ENCODE measurements at regions not wholly inside any gene's neighbourhood (a gene's known extent, or its start where the extent isn't known, plus 50 kb on each side); places are given as distances from the start of the nearest gene placed in this dataset.

- H3K27me3 ChIP-seq (ENCODE audit: control insufficient read depth, insufficient read depth, low read length): no peaks in the 10 kb centered on the region
- no peaks in the 10 kb centered on the region for H3K36me3 ChIP-seq (ENCODE audit: control insufficient read depth, insufficient read depth, low read length)
- H3K9ac ChIP-seq (ENCODE audit: low read length): no peak overlapping the region
- no peak overlapping the region for H3K4me3 ChIP-seq (ENCODE audit: low read length)
- no peaks in the 10 kb centered on the region for H3K4me1 ChIP-seq (ENCODE audit: control insufficient read depth, insufficient read depth, low read length)
- H3K27ac ChIP-seq (ENCODE audit: low read depth, low read length): no peak overlapping the region
Measured at GRCh38 chr4:79212311-79212710, 113.5 kb downstream of the NAA11 start.

- H3K9ac ChIP-seq (ENCODE audit: low read length): no peak overlapping the region
- H3K4me3 ChIP-seq (ENCODE audit: low read length): no peak overlapping the region
- no peaks in the 10 kb centered on the region for H3K36me3 ChIP-seq (ENCODE audit: control insufficient read depth, insufficient read depth, low read length)
- no peaks in the 10 kb centered on the region for H3K4me1 ChIP-seq (ENCODE audit: control insufficient read depth, insufficient read depth, low read length)
- H3K27ac ChIP-seq (ENCODE audit: low read depth, low read length): no peak overlapping the region
- H3K27me3 ChIP-seq (ENCODE audit: control insufficient read depth, insufficient read depth, low read length): no peaks in the 10 kb centered on the region
Measured at GRCh38 chr4:79211490-79211889, 114.4 kb downstream of the NAA11 start.

- H3K36me3 ChIP-seq (ENCODE audit: control insufficient read depth, insufficient read depth, low read length): no peaks in the 10 kb centered on the region
- H3K9ac ChIP-seq (ENCODE audit: low read length): no peak overlapping the region
- no peak overlapping the region for H3K4me3 ChIP-seq (ENCODE audit: low read length)
- no peak overlapping the region for H3K27ac ChIP-seq (ENCODE audit: low read depth, low read length)
- H3K4me1 ChIP-seq (ENCODE audit: control insufficient read depth, insufficient read depth, low read length): no peaks in the 10 kb centered on the region
- no peaks in the 10 kb centered on the region for H3K27me3 ChIP-seq (ENCODE audit: control insufficient read depth, insufficient read depth, low read length)
Measured at GRCh38 chr4:79210636-79211049, 115.2 kb downstream of the NAA11 start.

DNA sequence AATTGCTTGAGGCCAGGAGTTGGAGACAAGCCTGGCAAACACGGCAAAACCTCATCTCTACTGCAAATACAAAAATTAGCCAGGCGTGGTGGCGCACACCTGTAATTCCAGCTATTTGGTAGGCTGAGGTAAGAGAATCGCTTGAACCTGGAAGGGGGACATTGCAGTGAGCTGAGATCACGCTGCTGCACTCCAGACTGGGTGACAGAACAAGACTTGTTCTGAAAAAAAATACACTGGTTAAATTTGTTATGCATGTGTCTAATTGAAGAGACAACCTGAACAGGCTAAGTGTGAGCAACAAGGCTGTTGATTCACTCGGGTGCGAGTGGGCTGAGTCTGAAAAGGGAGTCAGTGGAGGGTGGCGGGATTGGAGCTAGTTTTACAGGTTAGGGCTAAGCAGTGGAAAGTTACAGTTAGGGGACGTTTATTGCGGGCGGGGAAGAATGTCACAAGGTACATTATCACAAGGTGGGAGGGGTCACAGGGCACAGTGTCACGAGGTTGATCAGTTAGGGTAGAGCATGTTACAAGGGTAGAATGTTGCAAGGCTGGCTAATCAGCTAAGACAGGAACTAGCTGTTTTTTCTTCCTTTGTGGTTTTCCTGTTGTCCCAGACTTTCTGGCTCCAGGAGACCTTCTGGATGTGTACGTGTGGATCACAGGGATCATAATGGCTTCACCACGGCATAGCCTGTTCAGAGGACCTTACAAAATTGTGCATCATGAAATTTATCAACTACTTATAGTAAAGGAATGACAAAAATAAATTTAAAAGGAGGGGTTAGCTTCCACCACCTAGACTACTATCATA lies 115.8 kb downstream of the NAA11 start:
- H3K27me3 ChIP-seq (ENCODE audit: control insufficient read depth, insufficient read depth, low read length): no peaks in the 10 kb centered on the region

DNA sequence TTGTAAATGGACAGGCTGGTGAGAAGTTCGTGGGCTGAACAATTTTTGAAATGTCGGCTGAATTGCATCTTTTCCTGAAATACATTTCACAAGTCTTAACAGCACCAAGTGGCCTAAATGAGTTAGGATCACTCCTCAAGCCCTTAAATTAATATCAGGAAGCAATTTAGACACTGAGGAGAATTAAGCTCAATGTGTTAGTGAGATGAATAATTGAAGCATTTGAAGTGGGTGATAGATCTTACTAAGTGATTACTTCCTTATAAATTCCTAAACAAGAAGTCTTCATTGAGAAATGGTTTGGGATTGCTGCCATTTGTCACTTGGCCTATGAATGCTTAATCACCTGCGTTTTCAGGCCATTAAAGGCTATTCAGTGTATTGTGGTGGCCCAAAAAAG lies 116.8 kb downstream of the NAA11 start:
- no peaks in the 10 kb centered on the region for H3K4me1 ChIP-seq (ENCODE audit: control insufficient read depth, insufficient read depth, low read length)
- no peak overlapping the region for H3K4me3 ChIP-seq (ENCODE audit: low read length)
- no peak overlapping the region for H3K27ac ChIP-seq (ENCODE audit: low read depth, low read length)
- no peak overlapping the region for H3K9ac ChIP-seq (ENCODE audit: low read length)
- no peaks in the 10 kb centered on the region for H3K36me3 ChIP-seq (ENCODE audit: control insufficient read depth, insufficient read depth, low read length)
- no peaks in the 10 kb centered on the region for H3K27me3 ChIP-seq (ENCODE audit: control insufficient read depth, insufficient read depth, low read length)

More for the DNA sequence above, 115.8 kb downstream of the NAA11 start:
- Histone ChIP-seq H3K4me3 (ENCODE audit: low read length) (no peak overlapping the region), H3K27ac (ENCODE audit: low read depth, low read length) (no peak overlapping the region), H3K36me3 (ENCODE audit: control insufficient read depth, insufficient read depth, low read length) (no peaks in the 10 kb centered on the region), H3K4me1 (ENCODE audit: control insufficient read depth, insufficient read depth, low read length) (no peaks in the 10 kb centered on the region), H3K9ac (ENCODE audit: low read length) (no peak overlapping the region)

GRCh38 chr4:79207281-79207680 lies 118.6 kb downstream of the NAA11 start:
- H3K9ac ChIP-seq (ENCODE audit: low read length): no peak overlapping the region
- H3K27me3 ChIP-seq (ENCODE audit: control insufficient read depth, insufficient read depth, low read length): no peaks in the 10 kb centered on the region
- no peaks in the 10 kb centered on the region for H3K36me3 ChIP-seq (ENCODE audit: control insufficient read depth, insufficient read depth, low read length)
- H3K4me1 ChIP-seq (ENCODE audit: control insufficient read depth, insufficient read depth, low read length): no peaks in the 10 kb centered on the region
- no peak overlapping the region for H3K27ac ChIP-seq (ENCODE audit: low read depth, low read length)
- H3K4me3 ChIP-seq (ENCODE audit: low read length): no peak overlapping the region

DNA sequence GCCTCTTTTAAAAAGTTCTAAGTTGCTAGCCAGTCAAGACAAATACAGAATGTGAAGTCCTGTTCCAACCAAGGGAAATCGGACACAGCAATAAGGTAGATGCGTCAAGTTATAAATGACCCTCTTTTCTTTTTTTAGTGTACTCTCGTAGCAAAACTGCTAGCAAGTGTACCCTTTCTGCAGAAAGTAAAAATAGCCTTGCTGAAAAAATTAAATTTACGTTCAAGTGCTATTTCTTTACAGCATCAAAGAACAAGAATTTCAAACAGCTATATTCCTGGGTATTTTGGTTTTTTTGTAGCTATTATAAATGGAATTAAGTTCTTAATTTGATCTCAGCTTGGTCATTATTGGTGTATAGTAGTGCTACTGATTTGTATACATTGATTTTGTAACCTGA lies 119.2 kb downstream of the NAA11 start:
- H3K9ac ChIP-seq (ENCODE audit: low read length): no peak overlapping the region
- no peaks in the 10 kb centered on the region for H3K36me3 ChIP-seq (ENCODE audit: control insufficient read depth, insufficient read depth, low read length)
- H3K27me3 ChIP-seq (ENCODE audit: control insufficient read depth, insufficient read depth, low read length): no peaks in the 10 kb centered on the region
- H3K4me3 ChIP-seq (ENCODE audit: low read length): no peak overlapping the region
- no peaks in the 10 kb centered on the region for H3K4me1 ChIP-seq (ENCODE audit: control insufficient read depth, insufficient read depth, low read length)
- no peak overlapping the region for H3K27ac ChIP-seq (ENCODE audit: low read depth, low read length)

GRCh38 chr4:79205121-79205520 lies 120.7 kb downstream of the NAA11 start:
- Histone ChIP-seq H3K27me3 (ENCODE audit: control insufficient read depth, insufficient read depth, low read length) (no peaks in the 10 kb centered on the region), H3K27ac (ENCODE audit: low read depth, low read length) (no peak overlapping the region), H3K36me3 (ENCODE audit: control insufficient read depth, insufficient read depth, low read length) (no peaks in the 10 kb centered on the region), H3K4me3 (ENCODE audit: low read length) (no peak overlapping the region), H3K4me1 (ENCODE audit: control insufficient read depth, insufficient read depth, low read length) (no peaks in the 10 kb centered on the region), H3K9ac (ENCODE audit: low read length) (no peak overlapping the region)

- Histone ChIP-seq H3K4me3 (ENCODE audit: low read length) (no peak overlapping the region), H3K36me3 (ENCODE audit: control insufficient read depth, insufficient read depth, low read length) (no peaks in the 10 kb centered on the region), H3K27ac (ENCODE audit: low read depth, low read length) (no peak overlapping the region), H3K9ac (ENCODE audit: low read length) (no peak overlapping the region), H3K4me1 (ENCODE audit: control insufficient read depth, insufficient read depth, low read length) (no peaks in the 10 kb centered on the region), H3K27me3 (ENCODE audit: control insufficient read depth, insufficient read depth, low read length) (no peaks in the 10 kb centered on the region)
Measured at GRCh38 chr4:79201971-79202370, 123.9 kb downstream of the NAA11 start.

- no peak overlapping the region for H3K9ac ChIP-seq (ENCODE audit: low read length)
- no peak overlapping the region for H3K27ac ChIP-seq (ENCODE audit: low read depth, low read length)
- no peaks in the 10 kb centered on the region for H3K27me3 ChIP-seq (ENCODE audit: control insufficient read depth, insufficient read depth, low read length)
- no peaks in the 10 kb centered on the region for H3K36me3 ChIP-seq (ENCODE audit: control insufficient read depth, insufficient read depth, low read length)
- H3K4me1 ChIP-seq (ENCODE audit: control insufficient read depth, insufficient read depth, low read length): no peaks in the 10 kb centered on the region
- no peak overlapping the region for H3K4me3 ChIP-seq (ENCODE audit: low read length)
Measured at GRCh38 chr4:79199743-79200142, 126.1 kb downstream of the NAA11 start.

DNA sequence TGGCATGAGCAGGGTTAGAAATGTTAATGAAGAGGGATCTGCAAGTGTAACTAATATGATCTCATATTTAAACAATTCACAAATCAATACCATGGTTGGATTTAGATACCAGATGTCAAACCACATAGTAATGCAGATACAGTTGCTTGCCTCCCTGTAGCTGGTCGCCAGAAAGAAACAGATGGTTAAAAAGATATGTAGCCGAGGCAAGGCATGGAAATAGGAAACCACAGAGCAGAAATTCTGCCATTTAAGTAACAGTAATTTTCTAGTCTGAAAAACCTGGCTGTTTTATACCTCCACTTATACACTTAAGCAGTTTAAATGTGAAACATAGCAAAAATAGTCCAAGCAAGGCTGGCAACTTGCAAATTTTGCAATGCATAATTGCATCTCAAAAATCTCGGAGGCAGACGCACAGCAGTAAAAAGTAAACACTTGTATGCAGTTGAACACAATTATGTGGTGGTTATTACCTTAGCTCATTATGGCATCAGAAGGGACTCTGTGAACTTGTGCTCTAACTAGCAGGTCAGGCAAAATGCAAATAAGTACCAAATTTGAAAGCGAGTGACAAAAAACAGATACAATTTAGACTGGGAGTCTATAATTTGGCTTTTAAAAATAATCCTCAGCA lies 126.8 kb downstream of the NAA11 start:
- no peak overlapping the region for H3K27ac ChIP-seq (ENCODE audit: low read depth, low read length)
- H3K4me1 ChIP-seq (ENCODE audit: control insufficient read depth, insufficient read depth, low read length): no peaks in the 10 kb centered on the region
- no peak overlapping the region for H3K4me3 ChIP-seq (ENCODE audit: low read length)
- H3K27me3 ChIP-seq (ENCODE audit: control insufficient read depth, insufficient read depth, low read length): no peaks in the 10 kb centered on the region
- H3K36me3 ChIP-seq (ENCODE audit: control insufficient read depth, insufficient read depth, low read length): no peaks in the 10 kb centered on the region
- no peak overlapping the region for H3K9ac ChIP-seq (ENCODE audit: low read length)

- Histone ChIP-seq H3K27ac (ENCODE audit: low read depth, low read length) (no peak overlapping the region), H3K9ac (ENCODE audit: low read length) (no peak overlapping the region), H3K36me3 (ENCODE audit: control insufficient read depth, insufficient read depth, low read length) (no peaks in the 10 kb centered on the region), H3K27me3 (ENCODE audit: control insufficient read depth, insufficient read depth, low read length) (no peaks in the 10 kb centered on the region), H3K4me1 (ENCODE audit: control insufficient read depth, insufficient read depth, low read length) (no peaks in the 10 kb centered on the region), H3K4me3 (ENCODE audit: low read length) (no peak overlapping the region)
Measured at GRCh38 chr4:79197275-79198009, 128.4 kb downstream of the NAA11 start.
